ENCODE measurements at regions not wholly inside any gene's neighbourhood (a gene's known extent, or its start where the extent isn't known, plus 50 kb on each side); places are given as distances from the start of the nearest gene placed in this dataset.

DNA sequence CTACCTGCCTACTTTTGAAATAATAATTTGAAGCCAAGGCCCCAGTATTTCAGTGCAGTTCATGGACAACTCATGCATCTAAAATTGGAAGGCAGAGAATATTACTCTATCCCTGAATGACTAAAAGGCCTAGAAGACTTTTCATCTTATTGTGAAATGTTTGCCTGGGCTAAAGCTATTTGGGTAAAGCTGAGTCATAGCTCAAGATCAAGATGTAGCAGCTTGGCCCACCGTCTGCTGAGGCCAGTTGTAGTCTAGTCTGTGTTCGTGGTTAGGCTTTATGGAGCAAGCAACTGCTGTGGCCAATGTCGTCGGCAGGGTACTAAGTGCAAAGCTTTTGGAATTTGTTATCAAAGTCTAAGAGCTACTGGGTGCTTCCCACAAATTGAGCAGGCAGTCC lies 929.1 kb downstream of the RAB28 start:
- in situ Hi-C loops (cut with MboI; ENCODE audit: low sequenced_read_pairs), result no loop called here
- no peak overlapping the region for H3K9ac ChIP-seq (ENCODE audit: low read depth, low read length)
- POLR2A ChIA-PET (ENCODE audit: unreplicated experiment), result no interaction called here

More for the DNA sequence above, 929.1 kb downstream of the RAB28 start:
- Histone ChIP-seq H2BK5ac (ENCODE audit: low read depth, low read length, poor library complexity, severe bottlenecking) (no peak overlapping the region), H3K18ac (ENCODE audit: low read depth, low read length) (no peak overlapping the region), H2BK15ac (ENCODE audit: low read depth, low read length) (no peak overlapping the region), H2AFZ (replicated peaks; ENCODE audit: low read length, poor library complexity) (no peak overlapping the region), H3K14ac (replicated peaks; ENCODE audit: low read depth, low read length) (no peak overlapping the region), H3K23ac (ENCODE audit: low read depth, low read length) (no peak overlapping the region), H3K4me1 (ENCODE audit: control insufficient read depth, insufficient read depth, low read length) (no peaks in the 10 kb centered on the region), H2AK9ac (replicated peaks; ENCODE audit: low read depth, low read length, poor library complexity) (no peak overlapping the region), H3K9me1 (ENCODE audit: insufficient read depth, low read length) (no peaks in the 10 kb centered on the region), H3K79me1 (ENCODE audit: low read depth in 1 of 2, low read length in 2 of 2) (no peaks in the 10 kb centered on the region), H2BK20ac (ENCODE audit: low read depth, low read length) (no peak overlapping the region), H2AK5ac (ENCODE audit: low read depth, low read length) (no peak overlapping the region), H3K56ac (ENCODE audit: extremely low read depth, insufficient read depth, low read length) (no peak overlapping the region), H3K27me3 (ENCODE audit: control insufficient read depth, insufficient read depth, low read length) (no peaks in the 10 kb centered on the region), H3K4me3 (ENCODE audit: insufficient read depth, low read depth, low read length) (no peak overlapping the region), H3K4ac (ENCODE audit: low read depth, low read length) (no peak overlapping the region), H4K8ac (ENCODE audit: low read depth in 2 of 2, low read length in 2 of 2) (no peak overlapping the region), H3K4me2 (ENCODE audit: low read depth, low read length) (no peak overlapping the region), H4K20me1 (ENCODE audit: insufficient read depth, low read length) (no peaks in the 10 kb centered on the region), H2BK120ac (ENCODE audit: low read depth, low read length) (no peak overlapping the region), H3K27ac (ENCODE audit: insufficient read depth, low read length) (no peak overlapping the region), H3K36me3 (ENCODE audit: control insufficient read depth, insufficient read depth, low read length) (no peaks in the 10 kb centered on the region), H3K9me3 (ENCODE audit: control insufficient read depth, insufficient read depth, low read length) (peaks cover 11% of the 10 kb centered on the region), H4K91ac (ENCODE audit: insufficient read depth, low read depth, low read length) (no peak overlapping the region), H4K5ac (ENCODE audit: low read depth, low read length) (no peak overlapping the region)
- CTCF ChIA-PET, result no interaction called here
- WGBS, 2 experiments (ENCODE audit: extremely low coverage in 2 of 2, insufficient read length in 1 of 2), result no CpG with 5 or more reads among the region's 4 CpGs
- no peak for ATAC-seq (ENCODE audit: low read depth)
- no peak for DNase-seq
- TF ChIP-seq, protein P1, sequence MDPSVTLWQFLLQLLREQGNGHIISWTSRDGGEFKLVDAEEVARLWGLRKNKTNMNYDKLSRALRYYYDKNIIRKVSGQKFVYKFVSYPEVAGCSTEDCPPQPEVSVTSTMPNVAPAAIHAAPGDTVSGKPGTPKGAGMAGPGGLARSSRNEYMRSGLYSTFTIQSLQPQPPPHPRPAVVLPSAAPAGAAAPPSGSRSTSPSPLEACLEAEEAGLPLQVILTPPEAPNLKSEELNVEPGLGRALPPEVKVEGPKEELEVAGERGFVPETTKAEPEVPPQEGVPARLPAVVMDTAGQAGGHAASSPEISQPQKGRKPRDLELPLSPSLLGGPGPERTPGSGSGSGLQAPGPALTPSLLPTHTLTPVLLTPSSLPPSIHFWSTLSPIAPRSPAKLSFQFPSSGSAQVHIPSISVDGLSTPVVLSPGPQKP (IDR thresholded peaks at IDR 0.05; ENCODE audit: borderline replicate concordance, low read depth, low read length), result no peak
- TF ChIP-seq MXI1 (IDR thresholded peaks at IDR 0.05; ENCODE audit: borderline replicate concordance, low read depth, low read length), result no peak
- no peak for TF ChIP-seq RAD21 (IDR thresholded peaks at IDR 0.05; ENCODE audit: low read length)
- no peak for TF ChIP-seq POLR2A (IDR thresholded peaks at IDR 0.05; ENCODE audit: low read depth, low read length)
- no peak for TF ChIP-seq SMC3 (IDR thresholded peaks at IDR 0.05; ENCODE audit: low read depth, low read length)
- no peak for TF ChIP-seq CTCF (conservative IDR thresholded peaks at IDR 0.05; ENCODE audit: low read depth, low read length)
- TF ChIP-seq RFX5 (IDR thresholded peaks at IDR 0.05; ENCODE audit: low read depth, low read length), result no peak
- no peak for TF ChIP-seq CHD1 (IDR thresholded peaks at IDR 0.05; ENCODE audit: low read depth, low read length)
- no peak for TF ChIP-seq RCOR1 (IDR thresholded peaks at IDR 0.05; ENCODE audit: insufficient replicate concordance, low read length)
- no peak for TF ChIP-seq MAFK (IDR thresholded peaks at IDR 0.05; ENCODE audit: low read depth, low read length)
- no peak for TF ChIP-seq MAZ (IDR thresholded peaks at IDR 0.05; ENCODE audit: borderline replicate concordance, low read depth, low read length)
- TF ChIP-seq FOS (IDR thresholded peaks at IDR 0.05; ENCODE audit: low read depth, low read length), result no peak
- no peak for TF ChIP-seq USF2 (IDR thresholded peaks at IDR 0.05; ENCODE audit: low read depth, low read length)
- dilution Hi-C loops (cut with HindIII; ENCODE audit: low sequenced_read_pairs, unreplicated experiment) (no loop called here), intact Hi-C loops (cut with micrococcal nuclease) (no loop called here)
- BruUV-seq (replicated peaks), result no TSS peak
